NCI-H1436 (cell line): ENCODE measurements at regions not wholly inside any gene's neighbourhood (a gene's known extent, or its start where the extent isn't known, plus 50 kb on each side); places are given as distances from the start of the nearest gene placed in this dataset.
"Not testable (repeated sequence)": the region's sequence is repeated elsewhere in the genome, so short reads cannot be mapped to it uniquely, and the experiment has no call there.

ENCODE experiments used
- DNase-seq: peaks from one replicate; lab custom pipeline; 2025; lab: John Stamatoyannopoulos, UW

- DNase-seq: no peak
Observed at GRCh38 chr3:30469133-30469532, 137.3 kb upstream of the TGFBR2 start.

- no peak for DNase-seq
Observed at GRCh38 chr3:30470496-30470895, 135.9 kb upstream of the TGFBR2 start.

- no peak for DNase-seq
Observed at GRCh38 chr3:30471066-30471465, 135.3 kb upstream of the TGFBR2 start.

GRCh38 chr3:30471796-30472489, 134.5 kb upstream of the TGFBR2 start:
- DNase-seq: no peak

GRCh38 chr3:30473374-30474051, 132.9 kb upstream of the TGFBR2 start:
- no peak for DNase-seq

GRCh38 chr3:30474371-30474770, 132.0 kb upstream of the TGFBR2 start:
- no peak for DNase-seq

DNA sequence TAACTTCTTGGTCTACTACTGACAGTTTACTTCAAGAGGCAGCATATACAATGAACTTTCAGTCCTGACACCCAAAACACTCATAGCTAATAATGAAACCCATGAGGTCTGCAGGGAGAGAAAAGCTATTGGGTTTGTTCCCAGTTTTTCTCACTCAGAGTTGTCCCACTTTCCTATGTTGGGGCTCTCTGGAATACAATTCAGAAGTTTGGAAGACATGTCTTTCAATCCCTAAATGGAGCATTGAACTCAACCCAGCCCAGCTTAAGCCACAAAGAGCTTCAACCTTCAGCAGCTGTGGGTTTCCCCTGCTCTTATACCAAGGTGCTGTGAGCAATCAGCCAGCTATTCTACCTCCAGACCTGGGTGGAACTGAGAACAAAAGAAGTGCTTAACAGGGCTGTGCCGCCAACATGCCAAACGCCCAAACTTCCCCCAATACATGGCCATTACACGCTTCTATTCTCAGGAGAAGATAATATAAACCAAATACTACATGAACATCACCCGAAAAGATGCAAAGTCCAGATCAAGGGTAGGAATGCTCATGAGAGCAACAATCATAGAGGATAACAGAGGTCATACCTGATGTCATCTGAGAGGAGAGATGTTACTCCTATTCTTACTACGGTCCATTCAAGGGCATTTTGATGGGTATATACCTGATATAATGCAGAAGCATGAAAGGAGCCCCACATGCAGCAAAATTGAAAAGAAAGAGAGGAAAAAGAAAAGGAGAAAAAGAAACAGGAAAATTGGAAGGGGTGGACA, 131.2 kb upstream of the TGFBR2 start:
- no peak for DNase-seq

- DNase-seq: no peak
Observed at GRCh38 chr3:30475809-30476178, 130.6 kb upstream of the TGFBR2 start.

- DNase-seq: no peak
Observed at GRCh38 chr3:30476368-30477084, 129.9 kb upstream of the TGFBR2 start.

DNA sequence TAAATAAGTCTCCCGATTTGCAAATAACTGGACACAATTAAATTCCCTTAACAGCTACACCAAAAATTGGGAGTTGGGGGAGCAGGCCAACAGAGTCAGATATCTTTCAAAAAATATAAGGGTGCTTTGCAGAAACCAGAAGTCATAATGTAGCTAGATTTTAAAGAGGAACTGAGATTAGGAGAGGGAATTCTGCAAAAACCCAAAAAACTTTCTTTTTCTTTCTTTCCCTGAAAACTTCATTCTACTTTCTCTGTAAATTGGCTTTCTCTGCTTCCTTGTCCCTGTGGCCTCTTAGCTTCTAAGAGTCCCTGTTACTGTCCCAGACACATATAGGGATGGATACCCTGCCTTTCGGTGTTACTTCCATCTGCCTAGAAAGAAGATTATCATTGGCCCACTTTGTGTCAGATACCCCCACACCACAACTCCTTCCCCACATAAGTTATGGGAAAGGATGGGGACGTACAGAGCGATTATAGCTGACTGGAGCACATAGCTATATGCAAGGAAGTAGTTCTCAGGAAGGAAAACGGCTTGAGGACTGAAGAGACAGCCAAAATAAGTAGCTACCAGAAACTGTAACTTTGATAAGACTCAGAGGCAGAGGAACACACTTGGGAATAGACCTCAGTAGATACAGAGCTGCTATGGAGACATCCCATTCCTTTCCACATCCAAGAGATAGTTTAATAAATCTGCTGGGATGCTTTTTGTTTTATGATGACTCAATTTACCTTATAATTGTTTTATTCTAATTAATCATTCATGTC, 129.1 kb upstream of the TGFBR2 start:
- DNase-seq: no peak

DNA sequence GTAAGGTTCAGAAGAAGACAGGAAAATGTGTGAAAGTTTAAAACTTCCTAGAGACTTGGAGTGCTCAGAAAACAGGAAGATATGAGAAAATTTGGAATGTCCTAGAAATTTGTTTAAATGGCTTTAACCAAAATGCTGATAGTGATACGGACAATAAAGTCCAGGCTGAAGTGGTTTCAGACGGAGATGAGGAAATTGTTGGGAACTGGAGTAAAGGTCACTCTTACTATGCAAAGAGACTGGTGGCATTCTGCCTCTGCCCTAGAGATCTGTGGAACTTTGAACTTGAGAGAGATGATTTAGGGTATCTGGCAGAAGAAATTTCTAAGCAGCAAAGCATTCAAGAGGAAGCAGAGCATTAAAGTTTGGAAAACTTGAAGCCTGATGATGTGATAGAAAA, 126.7 kb upstream of the TGFBR2 start:
- DNase-seq: not testable (repeated sequence)

- not testable (repeated sequence) for DNase-seq
Observed at GRCh38 chr3:30480156-30480555, 126.2 kb upstream of the TGFBR2 start.

DNA sequence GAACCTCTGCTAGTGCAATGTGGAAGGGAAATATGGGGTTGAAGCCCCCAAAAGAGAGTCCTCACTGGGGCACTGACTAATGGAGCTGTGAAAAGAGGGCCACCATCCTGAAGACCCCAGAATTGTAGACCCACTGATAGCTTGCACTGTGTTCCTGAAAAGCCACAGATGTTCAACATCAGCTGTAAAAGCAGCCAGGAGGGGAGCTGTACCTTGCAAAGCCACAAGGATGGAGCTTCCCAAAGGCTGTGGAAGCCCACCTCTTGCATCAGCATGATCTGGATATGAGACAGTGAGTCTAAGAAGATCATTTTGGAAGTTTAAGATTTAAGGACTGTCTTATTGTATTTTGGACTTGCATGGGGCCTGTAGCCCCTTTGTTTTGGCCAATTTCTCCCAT, 125.8 kb upstream of the TGFBR2 start:
- no peak for DNase-seq

DNA sequence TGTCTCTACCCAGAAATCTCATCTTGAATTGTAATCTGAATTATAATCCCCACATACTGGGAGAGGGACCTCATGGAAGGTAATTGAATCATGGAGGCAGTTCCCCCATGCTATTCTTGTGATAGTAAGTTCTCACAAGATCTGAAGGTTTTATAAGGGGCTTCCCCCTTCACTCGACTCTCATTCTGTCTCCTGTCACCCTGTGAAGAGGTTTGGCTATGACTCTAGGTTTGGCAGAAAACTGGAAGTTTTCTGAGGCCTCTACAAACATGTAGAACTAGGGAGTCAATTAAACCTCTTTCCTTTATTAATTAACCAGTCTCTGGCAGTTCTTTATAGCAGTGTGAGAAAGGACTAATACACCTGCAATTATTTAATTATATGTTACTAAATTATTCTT, 125.2 kb upstream of the TGFBR2 start:
- DNase-seq: no peak

GRCh38 chr3:30484229-30484628, 122.2 kb upstream of the TGFBR2 start:
- not testable (repeated sequence) for DNase-seq

DNA sequence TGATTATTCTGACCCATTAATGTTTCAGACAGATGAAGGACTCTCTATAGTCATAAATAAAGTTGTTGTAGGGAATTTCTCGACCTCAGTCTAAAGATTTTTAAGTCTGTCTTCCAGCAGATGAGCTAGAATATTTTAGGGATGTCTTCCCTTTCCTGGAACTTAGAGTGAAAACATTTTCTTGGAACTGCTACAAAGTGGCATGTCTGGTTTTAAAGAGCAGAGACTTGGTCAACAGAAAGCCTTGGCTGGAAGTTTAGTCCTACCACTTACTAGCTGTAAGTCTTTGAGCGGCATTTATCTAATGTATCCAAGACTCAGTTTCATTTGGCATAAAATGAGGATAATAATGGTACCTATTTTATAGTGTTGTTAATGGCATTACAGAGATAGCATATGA, 120.0 kb upstream of the TGFBR2 start:
- no peak for DNase-seq

- DNase-seq: no peak
Observed at GRCh38 chr3:30488070-30488756, 118.2 kb upstream of the TGFBR2 start.

GRCh38 chr3:30492322-30493192, 113.8 kb upstream of the TGFBR2 start:
- no peak for DNase-seq

DNA sequence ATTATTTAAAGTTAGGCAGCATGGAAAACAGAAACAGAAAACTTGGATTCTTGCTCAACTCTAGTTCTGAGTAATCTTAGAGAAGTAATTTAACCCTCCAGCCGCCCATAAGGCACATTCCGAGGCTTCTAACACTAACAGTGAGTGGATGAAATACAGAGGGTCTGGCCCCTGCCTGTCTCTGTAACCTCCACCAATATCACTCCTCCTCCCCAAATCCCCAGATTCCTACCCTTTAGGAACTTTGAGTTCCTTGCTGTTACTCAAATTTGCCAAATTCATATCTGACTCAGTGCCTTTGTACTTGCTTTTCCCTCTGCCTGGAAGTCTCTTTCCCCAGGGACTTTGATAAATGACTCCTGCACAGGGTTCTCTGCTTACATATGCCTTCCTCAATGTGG, 112.5 kb upstream of the TGFBR2 start:
- no peak for DNase-seq
